ENCODE measurements at regions not wholly inside any gene's neighbourhood (a gene's known extent, or its start where the extent isn't known, plus 50 kb on each side); places are given as distances from the start of the nearest gene placed in this dataset.

- no peak for ATAC-seq
- no peak for DNase-seq
- Histone ChIP-seq H3K27ac (ENCODE audit: low read length) (no peak overlapping the region), H3K36me3 (ENCODE audit: control insufficient read depth, insufficient read depth, low read length) (no peaks in the 10 kb centered on the region), H3K9me3 (ENCODE audit: control insufficient read depth, insufficient read depth, low read length) (no peaks in the 10 kb centered on the region), H3K4me1 (ENCODE audit: control insufficient read depth, insufficient read depth, low read length) (no peaks in the 10 kb centered on the region), H3K27me3 (ENCODE audit: control insufficient read depth, insufficient read depth, low read length) (peaks cover 3% of the 10 kb centered on the region), H3K4me3 (ENCODE audit: low read length) (no peak overlapping the region)
- Mint-ChIP-seq H3K9me3 (no peaks in the 10 kb centered on the region), H3K27ac (no peak overlapping the region), H3K4me1 (no peaks in the 10 kb centered on the region), H3K36me3 (no peaks in the 10 kb centered on the region), H3K4me3 (no peak overlapping the region), H3K27me3 (ENCODE audit: low read depth in 2 of 2) (no peaks in the 10 kb centered on the region)
- no peak for TF ChIP-seq CTCF (IDR thresholded peaks at IDR 0.05)
- intact Hi-C loops (cut with micrococcal nuclease), result no loop called here
- 88% methylated on average over 7 of the region's 7 CpGs for WGBS (ENCODE audit: insufficient coverage)
Observed at GRCh38 chr4:79575709-79576428, 167.8 kb upstream of the GK2 start.

- Histone ChIP-seq H3K36me3 (ENCODE audit: control insufficient read depth, insufficient read depth, low read length) (no peaks in the 10 kb centered on the region), H3K4me1 (ENCODE audit: control insufficient read depth, insufficient read depth, low read length) (no peaks in the 10 kb centered on the region), H3K27ac (ENCODE audit: low read length) (no peak overlapping the region), H3K27me3 (ENCODE audit: control insufficient read depth, insufficient read depth, low read length) (peaks cover 3% of the 10 kb centered on the region), H3K4me3 (ENCODE audit: low read length) (no peak overlapping the region), H3K9me3 (ENCODE audit: control insufficient read depth, insufficient read depth, low read length) (no peaks in the 10 kb centered on the region)
- 84% methylated on average over 5 of the region's 7 CpGs for WGBS (ENCODE audit: insufficient coverage)
- ATAC-seq (no peak), DNase-seq (no peak)
- Mint-ChIP-seq H3K27ac (no peak overlapping the region), H3K4me1 (no peaks in the 10 kb centered on the region), H3K4me3 (no peak overlapping the region), H3K27me3 (ENCODE audit: low read depth in 2 of 2) (no peaks in the 10 kb centered on the region), H3K9me3 (no peaks in the 10 kb centered on the region), H3K36me3 (no peaks in the 10 kb centered on the region)
- no peak for TF ChIP-seq CTCF (IDR thresholded peaks at IDR 0.05)
- intact Hi-C loops (cut with micrococcal nuclease), result no loop called here
Observed at GRCh38 chr4:79574741-79575451, 166.9 kb upstream of the GK2 start.

- no peak overlapping the region for H3K27ac Mint-ChIP-seq
Observed at GRCh38 chr4:79563219-79563618, 155.2 kb upstream of the GK2 start.

More at GRCh38 chr4:79563219-79563618, 155.2 kb upstream of the GK2 start:
- Histone ChIP-seq H3K36me3 (ENCODE audit: control insufficient read depth, insufficient read depth, low read length) (no peaks in the 10 kb centered on the region), H3K27me3 (ENCODE audit: control insufficient read depth, insufficient read depth, low read length) (no peaks in the 10 kb centered on the region), H3K4me3 (ENCODE audit: low read length) (no peak overlapping the region), H3K27ac (ENCODE audit: low read length) (no peak overlapping the region), H3K9me3 (ENCODE audit: control insufficient read depth, insufficient read depth, low read length) (no peaks in the 10 kb centered on the region), H3K4me1 (ENCODE audit: control insufficient read depth, insufficient read depth, low read length) (no peaks in the 10 kb centered on the region)
- intact Hi-C loops (cut with micrococcal nuclease), result no loop called here
- Mint-ChIP-seq H3K4me1 (no peaks in the 10 kb centered on the region), H3K36me3 (no peaks in the 10 kb centered on the region), H3K4me3 (no peak overlapping the region), H3K27me3 (ENCODE audit: low read depth in 2 of 2) (no peaks in the 10 kb centered on the region), H3K9me3 (peaks cover 9% of the 10 kb centered on the region in 2 donors)
- TF ChIP-seq CTCF (IDR thresholded peaks at IDR 0.05), result no peak
- DNase-seq (no peak), ATAC-seq (no peak)
- 80% methylated on average over 1 of the region's 1 CpG for WGBS (ENCODE audit: insufficient coverage)

Data from natural killer cell (primary cell).